GM19438 (cell line): ENCODE measurements at regions not wholly inside any gene's neighbourhood (a gene's known extent, or its start where the extent isn't known, plus 50 kb on each side); places are given as distances from the start of the nearest gene placed in this dataset.

Experiments
- ATAC-seq: cut with Tn5 transposase; IDR thresholded peaks from one replicate; pipeline ENCODE4 v1.9.1; 2021; ENCODE audit warnings: low read depth; ENCODE audit not compliant: unreplicated experiment

- no peak for ATAC-seq
Measured at GRCh38 chr12:126572170-126572569, 1506.9 kb downstream of the AACS start.

GRCh38 chr12:126581655-126582054, 1516.4 kb downstream of the AACS start:
- no peak for ATAC-seq

GRCh38 chr12:126582231-126582630, 1517.0 kb downstream of the AACS start:
- ATAC-seq = no peak

- no peak for ATAC-seq
Measured at GRCh38 chr12:126588586-126589249, 1523.5 kb downstream of the AACS start.

- no peak for ATAC-seq
Measured at GRCh38 chr12:126591533-126591932, 1526.3 kb downstream of the AACS start.

GRCh38 chr12:126601184-126602170, 1536.2 kb downstream of the AACS start:
- ATAC-seq = no peak

- no peak for ATAC-seq
Measured at GRCh38 chr12:126602612-126603011, 1537.4 kb downstream of the AACS start.

- no peak for ATAC-seq
Measured at GRCh38 chr12:126607157-126607556, 1541.9 kb downstream of the AACS start.

GRCh38 chr12:126607867-126608266, 1542.6 kb downstream of the AACS start:
- no peak for ATAC-seq

GRCh38 chr12:126608607-126609175, 1543.5 kb downstream of the AACS start:
- no peak for ATAC-seq

- ATAC-seq = no peak
Measured at GRCh38 chr12:126616441-126616840, 1551.2 kb downstream of the AACS start.

GRCh38 chr12:126617312-126617711, 1552.1 kb downstream of the AACS start:
- no peak for ATAC-seq

- no peak for ATAC-seq
Measured at GRCh38 chr12:126627596-126627995, 1562.4 kb downstream of the AACS start.

GRCh38 chr12:126636821-126637220, 1571.6 kb downstream of the AACS start:
- no peak for ATAC-seq

- ATAC-seq = no peak
Measured at GRCh38 chr12:126644236-126645020, 1579.2 kb downstream of the AACS start.

- no peak for ATAC-seq
Measured at GRCh38 chr12:126648074-126648473, 1582.8 kb downstream of the AACS start.

GRCh38 chr12:126651133-126651532, 1585.9 kb downstream of the AACS start:
- no peak for ATAC-seq

GRCh38 chr12:126663304-126664094, 1598.3 kb downstream of the AACS start:
- ATAC-seq = no peak

GRCh38 chr12:126667339-126667738, 1599.6 kb upstream of the TMEM132C start:
- ATAC-seq = no peak

GRCh38 chr12:126668538-126668937, 1598.4 kb upstream of the TMEM132C start:
- no peak for ATAC-seq
